H7 (cell line): ENCODE measurements at regions not wholly inside any gene's neighbourhood (a gene's known extent, or its start where the extent isn't known, plus 50 kb on each side); places are given as distances from the start of the nearest gene placed in this dataset.

Source experiments
- DNase-seq: peaks from one replicate; pipeline ENCODE4 v3.0.0; 2012
- H3K27me3 ChIP-seq: 2 replicates; pipeline ENCODE4 v1.6.0; 2011; ENCODE audit warnings: mild to moderate bottlenecking, low read length; ENCODE audit not compliant: control insufficient read depth, insufficient read depth
- H3K36me3 ChIP-seq: replicated peaks from 2 replicates; pipeline ENCODE4 v1.5.1; 2011; ENCODE audit warnings: low read length; ENCODE audit not compliant: control insufficient read depth, insufficient read depth
- H3K4me3 ChIP-seq: 2 replicates; pipeline ENCODE4 v1.5.1; 2011; ENCODE audit warnings: low read depth, mild to moderate bottlenecking, control low read depth, low read length, moderate library complexity; ENCODE audit not compliant: insufficient read depth

- no peak for DNase-seq
- Histone ChIP-seq H3K36me3 (no peaks in the 10 kb centered on the region), H3K4me3 (no peak overlapping the region), H3K27me3 (no peaks in the 10 kb centered on the region)
Observed at GRCh38 chr2:71813807-71814470, 333.7 kb downstream of the CYP26B1 start.

GRCh38 chr2:71813315-71813714 lies 334.3 kb downstream of the CYP26B1 start:
- H3K27me3 ChIP-seq = no peaks in the 10 kb centered on the region
- H3K4me3 ChIP-seq = no peak overlapping the region
- no peak for DNase-seq
- no peaks in the 10 kb centered on the region for H3K36me3 ChIP-seq

GRCh38 chr2:71812736-71813135 lies 334.9 kb downstream of the CYP26B1 start:
- H3K36me3 ChIP-seq = no peaks in the 10 kb centered on the region
- no peaks in the 10 kb centered on the region for H3K27me3 ChIP-seq
- no peak for DNase-seq
- no peak overlapping the region for H3K4me3 ChIP-seq

GRCh38 chr2:71811726-71812125 lies 335.9 kb downstream of the CYP26B1 start:
- H3K27me3 ChIP-seq = no peaks in the 10 kb centered on the region
- no peak overlapping the region for H3K4me3 ChIP-seq
- H3K36me3 ChIP-seq = no peaks in the 10 kb centered on the region
- no peak for DNase-seq

- Histone ChIP-seq H3K36me3 (no peaks in the 10 kb centered on the region), H3K27me3 (no peaks in the 10 kb centered on the region), H3K4me3 (no peak overlapping the region)
- DNase-seq = no peak
Observed at GRCh38 chr2:71811157-71811556, 336.5 kb downstream of the CYP26B1 start.

GRCh38 chr2:71807581-71808451 lies 339.8 kb downstream of the CYP26B1 start:
- Histone ChIP-seq H3K36me3 (no peaks in the 10 kb centered on the region), H3K4me3 (no peak overlapping the region), H3K27me3 (no peaks in the 10 kb centered on the region)
- no peak for DNase-seq

- no peaks in the 10 kb centered on the region for H3K27me3 ChIP-seq
- no peak for DNase-seq
- H3K4me3 ChIP-seq = no peak overlapping the region
- no peaks in the 10 kb centered on the region for H3K36me3 ChIP-seq
Observed at GRCh38 chr2:71806432-71806831, 341.2 kb downstream of the CYP26B1 start.

GRCh38 chr2:71804281-71804751 lies 343.3 kb downstream of the CYP26B1 start:
- H3K36me3 ChIP-seq = no peaks in the 10 kb centered on the region
- H3K27me3 ChIP-seq = no peaks in the 10 kb centered on the region
- H3K4me3 ChIP-seq = no peak overlapping the region
- DNase-seq = no peak

GRCh38 chr2:71803398-71803797 lies 344.3 kb downstream of the CYP26B1 start:
- H3K27me3 ChIP-seq = no peaks in the 10 kb centered on the region
- H3K4me3 ChIP-seq = no peak overlapping the region
- no peaks in the 10 kb centered on the region for H3K36me3 ChIP-seq
- no peak for DNase-seq

GRCh38 chr2:71802556-71802955 lies 345.1 kb downstream of the CYP26B1 start:
- Histone ChIP-seq H3K36me3 (no peaks in the 10 kb centered on the region), H3K4me3 (no peak overlapping the region), H3K27me3 (no peaks in the 10 kb centered on the region)
- DNase-seq = no peak

- H3K4me3 ChIP-seq = no peak overlapping the region
- H3K27me3 ChIP-seq = no peaks in the 10 kb centered on the region
- H3K36me3 ChIP-seq = no peaks in the 10 kb centered on the region
- DNase-seq = peak; percentile 88
Observed at GRCh38 chr2:71801969-71802368, 345.7 kb downstream of the CYP26B1 start.

GRCh38 chr2:71801556-71801955 lies 346.1 kb downstream of the CYP26B1 start:
- no peaks in the 10 kb centered on the region for H3K36me3 ChIP-seq
- H3K4me3 ChIP-seq = no peak overlapping the region
- H3K27me3 ChIP-seq = no peaks in the 10 kb centered on the region
- DNase-seq = no peak

GRCh38 chr2:71800851-71801250 lies 346.8 kb downstream of the CYP26B1 start:
- no peak for DNase-seq

GRCh38 chr2:71800106-71800809 lies 346.9 kb downstream of the DYSF start:
- Histone ChIP-seq H3K4me3 (no peak overlapping the region), H3K27me3 (no peaks in the 10 kb centered on the region), H3K36me3 (no peaks in the 10 kb centered on the region)
- no peak for DNase-seq

More at GRCh38 chr2:71800851-71801250, 346.8 kb downstream of the CYP26B1 start:
- no peaks in the 10 kb centered on the region for H3K36me3 ChIP-seq
- H3K4me3 ChIP-seq = no peak overlapping the region
- H3K27me3 ChIP-seq = no peaks in the 10 kb centered on the region
